NCI-H526 (cell line): ENCODE measurements at regions not wholly inside any gene's neighbourhood (a gene's known extent, or its start where the extent isn't known, plus 50 kb on each side); places are given as distances from the start of the nearest gene placed in this dataset.

Experiments used
- DNase-seq, 2 experiments: peaks; one replicate each; lab custom pipeline; 2025; lab: John Stamatoyannopoulos, UW

- DNase-seq = no peak
These were observed 739.6 kb upstream of the TBX3 start for GRCh38 chr12:115423546-115423987.

DNA sequence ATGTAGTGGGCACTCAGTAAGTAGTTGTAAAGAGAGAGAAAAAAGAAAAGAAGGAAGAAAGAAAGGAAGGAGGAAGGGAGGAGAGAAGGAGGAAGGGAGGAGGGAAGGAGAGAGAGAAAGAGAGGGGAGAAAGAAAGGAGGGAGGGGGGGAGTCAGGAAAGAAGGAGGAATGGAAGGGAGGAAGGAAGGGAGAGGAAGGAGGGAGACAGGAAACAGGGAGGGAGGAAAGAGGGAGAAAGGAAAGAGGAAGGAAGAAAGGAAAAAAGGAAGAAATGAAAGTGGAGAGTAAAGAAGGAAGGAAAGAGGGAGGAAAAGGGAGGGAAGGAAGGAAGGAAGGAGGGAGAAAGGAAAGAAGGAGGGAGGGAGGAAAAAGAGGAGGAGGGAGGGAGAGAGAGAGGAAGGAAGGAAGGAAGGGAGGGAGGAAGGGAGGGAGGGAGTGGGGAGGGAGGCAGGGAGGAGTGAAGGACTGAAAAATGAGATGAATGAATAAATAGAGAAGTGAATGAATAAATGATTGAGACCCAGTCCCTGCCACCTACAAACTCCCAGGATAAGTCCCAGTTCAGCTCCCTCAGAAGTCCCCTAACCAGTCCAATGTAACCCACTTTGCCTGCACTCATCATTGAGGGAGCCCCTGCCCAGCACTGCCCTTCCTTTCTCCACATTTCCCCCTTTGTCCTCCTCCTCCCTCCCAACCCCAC is 739.0 kb upstream of the TBX3 start:
- DNase-seq = no peak

DNA sequence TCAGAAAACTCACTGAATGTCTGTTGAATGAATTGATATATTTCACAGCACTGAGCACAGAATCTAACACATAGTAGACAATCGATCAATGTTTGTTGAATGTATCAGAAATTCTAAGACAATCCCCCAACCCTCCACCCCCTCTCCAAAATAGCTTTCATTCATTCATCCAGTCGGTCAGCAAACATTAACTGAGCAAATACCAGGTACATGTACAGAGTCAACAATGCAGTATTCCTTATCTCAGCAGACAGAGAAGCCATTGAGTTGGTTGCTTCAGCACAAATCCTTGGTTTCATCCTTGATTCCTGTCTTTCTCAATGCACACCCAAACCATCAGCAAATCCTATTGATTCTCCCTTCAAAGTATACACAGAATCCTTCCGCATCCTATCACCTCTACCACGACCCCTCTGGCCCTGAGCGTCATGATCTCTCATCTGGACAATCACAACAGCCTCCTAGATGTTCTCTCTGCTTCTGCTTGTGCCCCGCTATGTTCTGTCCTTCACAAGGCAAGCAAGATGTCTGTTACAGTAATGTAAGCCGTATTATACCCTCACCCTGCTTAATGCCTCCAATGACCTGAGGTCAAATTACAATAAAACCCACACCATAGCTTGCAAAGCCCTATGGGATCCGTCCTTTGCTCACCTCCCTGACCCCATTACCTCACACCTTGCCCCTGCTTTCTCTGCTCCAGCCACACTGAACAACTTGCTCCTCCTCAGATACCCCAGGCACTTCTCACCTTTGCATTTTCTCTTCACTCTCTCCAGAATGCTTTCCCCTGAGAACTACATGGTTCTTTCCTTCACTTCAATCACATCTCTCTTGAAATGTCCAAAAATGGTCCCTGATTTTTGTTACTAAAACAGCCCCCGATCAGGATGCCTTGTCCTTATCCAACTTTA is 738.1 kb upstream of the TBX3 start:
- DNase-seq = no peak

- DNase-seq = no peak
These were observed 737.4 kb upstream of the TBX3 start for GRCh38 chr12:115421350-115421749.

GRCh38 chr12:115419145-115419646 is 735.2 kb upstream of the TBX3 start:
- no peak for DNase-seq

DNA sequence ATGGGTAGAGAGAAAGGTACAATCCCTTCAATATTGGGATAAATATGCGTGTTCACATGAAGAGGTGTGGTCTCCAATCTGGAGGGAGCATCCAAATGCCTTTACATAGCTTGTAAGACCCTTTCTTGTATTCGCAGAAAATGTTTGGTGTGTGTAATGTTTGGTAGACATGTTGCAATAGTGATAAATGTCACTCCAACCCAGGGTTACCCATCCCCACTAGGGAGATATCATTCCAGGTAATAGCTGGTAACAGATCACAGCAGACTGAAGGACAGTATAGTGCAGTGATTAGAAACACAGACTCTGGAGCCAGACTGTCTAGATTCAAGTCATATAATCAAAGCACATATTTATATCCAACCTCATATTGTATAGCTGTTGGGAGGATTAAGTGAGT is 733.6 kb upstream of the TBX3 start:
- no peak for DNase-seq

DNA sequence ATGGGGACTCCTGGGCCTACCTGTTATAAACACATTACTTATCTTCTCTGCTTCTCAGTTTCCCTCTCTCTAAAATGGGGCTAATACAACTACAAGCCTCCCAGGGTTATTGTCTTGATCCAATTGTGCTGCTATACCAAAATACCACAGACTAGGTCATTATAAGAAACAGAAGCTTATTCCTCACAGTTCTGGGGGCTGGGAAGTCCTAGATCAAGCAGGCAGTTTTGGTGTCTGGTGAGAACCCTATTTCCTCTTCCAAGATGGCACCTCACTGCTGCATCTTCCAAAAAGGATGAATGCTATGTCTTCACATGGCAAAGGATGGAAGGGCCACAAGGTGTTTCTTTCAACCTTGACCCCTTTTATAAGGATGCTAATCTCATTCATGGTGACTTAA is 732.9 kb upstream of the TBX3 start:
- DNase-seq = no peak

DNA sequence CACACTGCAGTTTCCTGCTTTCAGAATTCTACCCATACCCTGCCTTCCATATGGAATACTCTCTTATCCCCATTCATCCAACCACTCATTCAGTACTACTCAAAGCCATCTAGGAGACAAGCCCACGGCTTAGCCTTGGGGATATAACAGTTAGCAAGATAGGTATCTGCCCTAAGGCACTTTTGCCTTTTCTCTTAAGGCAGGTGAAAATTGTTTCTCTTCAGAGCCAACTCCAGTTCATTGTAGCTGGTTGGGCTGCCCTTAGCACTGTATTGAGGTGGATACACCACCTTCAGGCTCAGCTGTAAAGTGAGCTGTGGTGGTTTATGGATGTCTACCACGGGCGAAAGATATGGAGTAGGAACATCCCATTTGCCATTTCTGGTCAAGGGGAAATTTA is 729.7 kb upstream of the TBX3 start:
- DNase-seq = no peak

- DNase-seq = no peak
These were observed 728.9 kb upstream of the TBX3 start for GRCh38 chr12:115412831-115413230.

DNA sequence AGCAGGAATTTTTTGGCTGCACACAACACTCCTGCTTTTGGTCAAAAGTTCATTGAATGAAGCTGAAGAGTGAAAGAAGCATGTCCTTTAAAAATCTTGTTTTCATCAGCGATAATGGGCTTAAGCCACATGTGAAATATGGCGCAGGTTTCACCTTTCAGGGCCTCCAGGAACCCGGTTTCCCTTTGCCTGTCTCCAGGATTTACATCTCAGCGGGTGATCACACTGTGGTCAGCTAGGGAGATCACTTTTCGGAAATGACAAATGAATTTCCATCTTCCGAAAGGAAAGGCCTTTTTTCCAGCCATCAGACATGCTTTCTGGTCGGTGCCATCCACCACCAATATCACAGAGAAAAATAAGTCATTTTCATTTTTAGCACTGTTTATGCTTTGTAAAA is 727.1 kb upstream of the TBX3 start:
- peak in 1 of 2 experiments; percentile 17 for DNase-seq

DNA sequence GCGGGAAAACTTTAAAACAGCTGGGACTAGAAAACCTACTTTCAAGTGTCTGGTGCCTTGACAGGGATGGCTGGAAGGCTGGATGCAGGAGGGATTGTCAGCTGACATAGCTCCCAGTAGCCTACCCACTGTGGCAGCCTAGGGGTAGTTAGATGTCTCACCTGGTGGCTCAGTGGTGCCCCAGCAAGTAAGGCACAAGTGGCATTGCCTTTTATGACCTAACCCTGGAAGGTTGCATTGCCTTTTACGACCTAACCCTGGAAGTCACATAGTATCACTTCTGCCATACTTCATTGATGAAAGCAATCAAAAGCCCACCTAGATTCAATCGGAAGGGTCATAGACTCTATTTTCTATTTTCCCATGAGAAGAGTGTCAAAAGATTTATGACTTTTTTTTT is 724.7 kb upstream of the TBX3 start:
- DNase-seq = no peak

DNA sequence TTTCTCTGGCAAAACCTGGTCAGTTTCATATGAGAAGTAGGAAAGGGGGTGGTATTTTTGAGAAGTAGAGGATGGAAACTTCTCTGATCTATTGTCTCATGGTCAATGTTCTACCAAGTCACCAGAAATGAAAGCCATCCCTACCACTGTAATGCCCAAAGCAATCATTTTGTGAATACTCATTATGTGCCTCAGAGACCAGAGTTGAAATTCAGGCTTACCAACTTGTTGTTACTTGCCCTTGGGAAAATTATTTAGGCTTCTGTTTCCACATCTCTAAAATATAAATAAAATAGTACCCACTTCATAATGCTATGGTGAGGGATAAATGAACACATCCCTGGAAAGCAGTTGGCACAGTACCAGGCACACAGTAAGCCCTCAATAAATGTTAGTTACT is 723.7 kb upstream of the TBX3 start:
- DNase-seq = no peak

DNA sequence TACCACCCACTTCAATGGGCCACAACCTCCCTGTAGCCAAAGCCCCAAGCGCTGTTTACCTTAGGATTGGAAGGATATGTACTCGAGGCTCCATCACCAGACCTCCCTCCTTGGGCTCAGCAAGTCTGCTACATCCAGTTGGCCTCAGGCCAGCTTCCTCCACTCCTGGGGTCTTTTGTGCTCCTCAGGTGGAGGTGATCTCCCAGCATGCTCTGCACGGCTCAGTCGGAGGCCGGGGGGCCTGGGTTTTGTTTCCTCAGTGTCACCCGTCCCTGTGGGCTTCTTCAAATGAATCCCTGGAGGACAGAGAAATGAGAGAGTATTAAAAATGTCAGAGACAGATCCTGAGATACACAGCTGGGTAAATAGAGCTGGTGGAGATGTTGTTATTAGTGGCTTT is 723.1 kb upstream of the TBX3 start:
- DNase-seq = no peak

- DNase-seq = no peak
These were observed 721.5 kb upstream of the TBX3 start for GRCh38 chr12:115405471-115405860.

DNA sequence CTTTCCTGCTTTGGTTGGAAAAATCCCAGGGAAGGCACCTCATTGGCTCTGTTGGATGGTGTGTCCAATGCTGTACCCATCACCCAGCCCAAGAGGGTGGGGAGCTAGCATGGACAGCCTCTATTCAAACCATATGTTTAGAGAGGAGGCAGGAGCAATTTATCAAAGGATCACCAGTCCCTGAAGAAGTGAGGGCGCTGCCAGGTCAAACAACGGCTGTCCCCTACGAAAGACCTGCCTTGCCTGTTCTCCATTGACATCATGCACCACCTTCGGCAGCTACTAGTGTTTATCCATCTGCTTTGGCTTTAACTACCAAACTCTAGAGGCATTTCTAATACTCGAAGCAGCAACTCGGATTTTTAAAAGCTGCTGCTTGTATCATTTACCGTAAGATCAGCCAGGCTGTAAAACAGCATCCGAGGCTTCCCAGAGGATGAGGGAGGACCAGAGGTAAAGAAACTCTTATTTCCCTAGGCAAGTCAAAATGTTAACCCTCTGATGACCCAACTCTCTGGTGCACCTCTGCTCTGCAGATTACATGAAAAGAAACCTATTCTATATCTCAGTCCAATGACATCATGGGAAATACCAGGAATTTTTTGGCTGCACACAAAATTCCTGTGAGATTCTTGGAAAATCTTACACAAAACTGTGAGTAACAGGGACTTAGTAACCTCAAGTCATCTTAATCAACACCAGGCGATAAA is 720.9 kb upstream of the TBX3 start:
- no peak for DNase-seq

- no peak for DNase-seq
These were observed 719.7 kb upstream of the TBX3 start for GRCh38 chr12:115403689-115404088.

DNA sequence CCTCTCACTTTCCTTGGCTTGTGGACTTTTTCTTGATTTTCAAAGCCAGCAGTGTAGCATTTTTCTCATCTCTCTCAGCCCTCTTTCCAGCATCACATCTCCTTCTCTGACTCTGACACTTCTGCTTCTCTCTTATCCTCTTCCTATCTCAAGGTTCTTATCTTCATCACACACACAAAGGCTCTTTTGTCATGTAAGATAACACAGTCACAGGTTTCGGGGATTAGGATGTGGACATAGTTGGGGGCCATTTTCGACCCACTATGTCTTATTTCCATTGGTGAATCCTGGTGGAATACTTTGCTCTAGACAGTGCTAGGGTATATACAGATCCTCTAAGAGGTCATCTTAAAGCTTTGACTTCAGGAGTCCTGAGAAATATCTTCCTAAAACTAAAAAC is 719.3 kb upstream of the TBX3 start:
- no peak for DNase-seq

DNA sequence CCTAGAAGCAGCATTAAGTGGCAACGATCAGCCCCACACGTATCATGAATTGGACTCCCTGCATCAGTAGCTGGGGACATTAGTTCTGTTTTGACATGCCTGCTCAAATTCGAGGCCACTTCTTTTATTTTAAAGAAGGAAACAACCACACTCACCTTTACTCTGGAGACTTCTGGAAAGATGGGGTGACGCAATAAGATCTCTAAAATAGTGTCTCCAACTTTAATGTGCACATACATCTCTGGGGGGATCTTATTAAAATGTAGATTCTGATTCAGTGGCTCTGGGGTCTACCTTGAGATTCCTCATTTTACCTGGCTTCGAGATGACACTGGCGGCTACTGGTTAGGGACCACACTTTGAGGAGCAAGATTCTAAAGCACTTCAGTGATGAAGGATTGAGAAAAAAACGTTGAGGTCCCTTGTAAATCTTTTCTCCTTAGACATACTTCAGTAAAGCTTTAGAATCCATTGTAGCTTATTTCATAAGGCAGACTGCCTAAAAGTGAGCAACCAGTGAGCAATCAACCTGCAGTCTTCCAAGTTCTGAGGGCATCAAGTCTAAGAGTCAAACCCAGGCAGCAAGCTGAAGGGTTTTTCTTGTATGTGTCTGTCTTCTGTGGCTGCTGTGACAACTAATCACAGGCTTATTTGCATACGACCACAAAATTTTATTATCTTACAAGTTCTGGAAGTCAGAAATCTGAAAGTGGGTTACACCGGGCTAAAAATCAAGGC is 718.6 kb upstream of the TBX3 start:
- peak in 1 of 2 experiments; percentile 10 for DNase-seq

DNA sequence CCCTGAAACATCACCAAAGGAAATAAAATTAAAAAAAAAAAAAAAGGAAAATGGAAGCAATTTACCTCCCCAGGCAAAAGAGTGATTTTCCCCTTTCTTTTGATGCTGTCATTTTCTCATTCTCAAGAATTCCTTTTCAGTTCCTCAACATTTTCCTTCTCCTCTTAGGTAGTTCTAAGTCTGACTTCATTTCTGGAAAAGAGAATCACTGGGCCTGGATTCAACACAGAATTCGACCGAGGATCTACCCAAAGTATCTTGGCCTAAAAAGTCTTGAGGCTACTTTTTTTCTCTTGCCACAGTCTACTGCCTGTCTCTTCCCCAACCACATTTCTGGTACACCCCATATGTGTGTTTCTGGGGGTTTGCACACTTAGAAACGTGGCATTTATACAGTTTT is 717.8 kb upstream of the TBX3 start:
- no peak for DNase-seq

GRCh38 chr12:115400011-115400410 is 716.0 kb upstream of the TBX3 start:
- no peak for DNase-seq

GRCh38 chr12:115398311-115398781 is 714.4 kb upstream of the TBX3 start:
- DNase-seq = no peak

- DNase-seq = no peak
These were observed 712.6 kb upstream of the TBX3 start for GRCh38 chr12:115396567-115396966.
